GM12878 (cell line): ENCODE measurements at regions not wholly inside any gene's neighbourhood (a gene's known extent, or its start where the extent isn't known, plus 50 kb on each side); places are given as distances from the start of the nearest gene placed in this dataset.

Experiments
- ATAC-seq: fragments of 200-7000 bp; cut with Tn5 transposase; 3 replicates; pipeline ENCODE4 v1.9.1; 2020; ENCODE audit warnings: mild to moderate bottlenecking, moderate library complexity
- BruUV-seq: library from RNA; stranded (reverse); fragments of 400-500 nt; replicated peaks from 2 replicates; lab custom pipeline; 2021; lab: Mats Ljungman, UMichigan
- CTCF ChIA-PET: fragments of 300-600 bp; sonication (Branson Sonifier 250); formaldehyde crosslinking; extraction: SDS; loops from one replicate; lab custom pipeline; 2021; ENCODE audit warnings: inconsistent platforms; lab: Yijun Ruan, JAX
- POLR2A ChIA-PET: fragments of 350-600 bp; formaldehyde crosslinking; extraction: SDS; loops from one replicate; lab custom pipeline; 2021; ENCODE audit warnings: inconsistent platforms; lab: Charles Lee
- RAD21 ChIA-PET: fragments of 300-600 bp; sonication (Branson Sonifier 250); formaldehyde crosslinking; loops from one replicate; lab custom pipeline; 2023; ENCODE audit warnings: antibody characterized with exemption; ENCODE audit not compliant: unreplicated experiment; lab: Charles Lee
- SMC1A ChIA-PET: fragments of 300-600 bp; sonication (Branson Sonifier 250); formaldehyde crosslinking; loops from one replicate; lab custom pipeline; 2023; ENCODE audit not compliant: unreplicated experiment, uncharacterized antibody; lab: Charles Lee
- DNase-seq: peaks from one replicate; pipeline ENCODE4 v3.0.0-alpha.2; 2011; ENCODE audit warnings: low read depth, low spot score
- FAIRE-seq: peaks from 3 replicates; lab custom pipeline; 2011; peaks lifted over from hg19 to GRCh38; lab: Jason Lieb, UNC
- H2AFZ ChIP-seq: 2 replicates; pipeline ENCODE4 v1.6.0; 2011; ENCODE audit warnings: low read depth, low read length, control low read depth; ENCODE audit not compliant: control insufficient read depth
- H3K27ac ChIP-seq: 2 replicates; pipeline ENCODE4 v1.5.1; 2011; ENCODE audit warnings: control low read depth; ENCODE audit not compliant: control insufficient read depth, insufficient read depth
- H3K27me3 ChIP-seq, 2 experiments: replicated peaks in 1 of 2; 2 replicates each; pipeline versions ENCODE4 v1.6.0 to v1.6.1; 2011; ENCODE audit warnings: low read length in 1 of 2; ENCODE audit not compliant: control insufficient read depth in 2 of 2, insufficient read depth in 2 of 2
- H3K36me3 ChIP-seq, 2 experiments: 2 replicates each; pipeline ENCODE4 v1.5.1; 2011; ENCODE audit warnings: low read length in 1 of 2; ENCODE audit not compliant: control insufficient read depth in 2 of 2, insufficient read depth in 2 of 2
- H3K4me1 ChIP-seq: 2 replicates; pipeline ENCODE4 v1.6.1; 2011; ENCODE audit warnings: mild to moderate bottlenecking, low read length, moderate library complexity, mixed read lengths; ENCODE audit not compliant: control insufficient read depth, insufficient read depth
- H3K4me2 ChIP-seq: 2 replicates; pipeline ENCODE4 v1.6.0; 2011; ENCODE audit warnings: control low read depth; ENCODE audit not compliant: control insufficient read depth, insufficient read depth
- H3K4me3 ChIP-seq: fragments of 200-600 bp; sonication (generic); 2 replicates; pipeline ENCODE4 v1.5.1; 2016
- H3K79me2 ChIP-seq: 2 replicates; pipeline ENCODE4 v1.6.0; 2011; ENCODE audit warnings: low read length; ENCODE audit not compliant: control insufficient read depth, insufficient read depth
- H3K9ac ChIP-seq: 2 replicates; pipeline ENCODE4 v1.8.0; 2011; ENCODE audit warnings: low read length, control low read depth, mixed read lengths; ENCODE audit not compliant: control insufficient read depth, insufficient read depth
- H3K9me3 ChIP-seq: replicated peaks from 3 replicates; pipeline ENCODE4 v1.5.1; 2011; ENCODE audit warnings: mild to moderate bottlenecking, low read length; ENCODE audit not compliant: control insufficient read depth, insufficient read depth
- H4K20me1 ChIP-seq: 2 replicates; pipeline ENCODE4 v1.6.0; 2011; ENCODE audit not compliant: control insufficient read depth, insufficient read depth
- CEBPB ChIP-seq, 2 experiments: fragments of 150-350 bp in 1 of 2; IDR thresholded peaks; 2 replicates each; pipeline ENCODE4 v1.6.1; 2012 to 2014; ENCODE audit warnings: low read depth in 2 of 2, low read length in 2 of 2, borderline replicate concordance in 1 of 2, inconsistent platforms in 1 of 2
- CHD1 ChIP-seq: IDR thresholded peaks from 2 replicates; pipeline ENCODE4 v1.6.1; 2012; ENCODE audit warnings: low read depth, low read length, improper control_type of control experiment
- EGR1 ChIP-seq, 2 experiments: IDR thresholded peaks; 1 replicate in 1 of 2; 2 replicates in 1 of 2; pipeline ENCODE4 v1.6.1; 2011 to 2012; ENCODE audit warnings: low read depth in 2 of 2, low read length in 2 of 2, borderline replicate concordance in 1 of 2, mild to moderate bottlenecking in 1 of 2, moderate library complexity in 1 of 2
- EP300 ChIP-seq, 2 experiments: fragments of 150-350 bp in 1 of 2; IDR thresholded peaks; 2 replicates each; pipeline ENCODE4 v1.6.1; 2011 to 2012; ENCODE audit warnings: low read depth in 2 of 2, low read length in 2 of 2, borderline replicate concordance in 1 of 2, improper control_type of control experiment in 1 of 2, inconsistent platforms in 1 of 2; ENCODE audit not compliant: control insufficient read depth in 1 of 2
- ETV6 ChIP-seq, 2 experiments: fragments of 450-650 bp in 1 of 2; IDR thresholded peaks in 1 of 2; conservative IDR thresholded peaks in 1 of 2; 2 replicates each; pipeline ENCODE4 v1.6.1; 2014; ENCODE audit warnings: antibody characterized with exemption in 1 of 2, borderline replicate concordance in 1 of 2, low read depth in 1 of 2, mild to moderate bottlenecking in 1 of 2, moderate library complexity in 1 of 2
- JUND ChIP-seq: IDR thresholded peaks from 2 replicates; pipeline ENCODE4 v1.6.1; 2012; ENCODE audit warnings: low read depth, mild to moderate bottlenecking, low read length, improper control_type of control experiment, moderate library complexity
- MYB ChIP-seq: fragments of 150-350 bp; IDR thresholded peaks from 2 replicates; pipeline ENCODE4 v1.6.1; 2014; ENCODE audit warnings: mild to moderate bottlenecking, low read depth, low read length, borderline replicate concordance
- RAD21 ChIP-seq: IDR thresholded peaks from 2 replicates; pipeline ENCODE4 v1.6.1; 2011; ENCODE audit warnings: mild to moderate bottlenecking, low read depth, low read length, moderate library complexity; ENCODE audit not compliant: insufficient read depth
- RB1 ChIP-seq: fragments of 450-650 bp; formaldehyde crosslinking; IDR thresholded peaks from 2 replicates; pipeline ENCODE4 v1.6.1; 2017; ENCODE audit warnings: mild to moderate bottlenecking, borderline replicate concordance
- SPI1 ChIP-seq: IDR thresholded peaks from 2 replicates; pipeline ENCODE4 v1.6.1; 2011; ENCODE audit warnings: low read depth, mild to moderate bottlenecking, low read length, moderate library complexity, borderline replicate concordance; ENCODE audit not compliant: insufficient read depth
- ZSCAN29 ChIP-seq: fragments of 450-650 bp; IDR thresholded peaks from 2 replicates; pipeline ENCODE4 v1.6.1; 2017; ENCODE audit warnings: mild to moderate bottlenecking, moderate library complexity
- WGBS: methylation state at CpG from one replicate; pipeline ENCODE4 v1.1.6; 2016; ENCODE audit warnings: low lambda C conversion rate; ENCODE audit not compliant: insufficient replicate concordance, insufficient coverage; ENCODE audit errors: missing lambda C conversion rate; 5-methylcytosine and 5-hydroxymethylcytosine counted together
- in situ Hi-C: fragments of 300-500 bp; cut with MboI; formaldehyde crosslinking; loops from 9 replicates; pipeline ENCODE4 v1.14.3; 2018; ENCODE audit warnings: mixed read lengths
- intact Hi-C: fragments of 100-400 bp; cut with micrococcal nuclease; formaldehyde crosslinking; loops from one replicate; pipeline ENCODE4 v1.14.2; 2022; ENCODE audit not compliant: unreplicated experiment
- TF ChIP-seq, protein P1 (sequence below): fragments of 450-650 bp; IDR thresholded peaks from 2 replicates; pipeline ENCODE4 v1.6.1; 2018; ENCODE audit warnings: mild to moderate bottlenecking, low read depth, moderate library complexity; ENCODE audit not compliant: partially characterized antibody
- TF ChIP-seq, protein P2 (sequence below): IDR thresholded peaks from 2 replicates; pipeline ENCODE4 v1.6.1; 2011; ENCODE audit warnings: borderline replicate concordance, low read depth, mild to moderate bottlenecking, moderate library complexity, mixed read lengths, low read length; ENCODE audit not compliant: insufficient read depth; ENCODE audit errors: extremely low read length
- TF ChIP-seq, protein P3 (sequence below): fragments of 450-650 bp; IDR thresholded peaks from 2 replicates; pipeline ENCODE4 v1.6.1; 2017; ENCODE audit warnings: low read depth, mild to moderate bottlenecking, moderate library complexity

DNA sequence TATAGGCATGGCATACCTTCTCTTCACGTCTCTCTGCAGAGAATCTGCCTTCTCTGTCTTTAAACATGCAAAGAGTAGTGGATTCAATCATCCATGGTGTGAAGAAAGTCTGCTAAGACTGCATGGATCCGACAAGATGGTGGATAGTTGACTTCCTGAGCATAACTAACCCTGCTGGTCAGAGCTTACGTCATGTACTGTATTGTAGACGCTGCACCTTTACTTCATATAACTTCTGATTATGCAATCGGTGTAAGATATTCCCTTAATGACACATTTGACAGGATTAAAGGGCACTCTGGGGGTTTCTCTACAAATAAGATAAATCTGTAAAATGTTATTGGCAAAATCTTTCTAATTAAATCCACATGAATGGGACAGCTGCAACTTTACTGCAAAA lies 240.3 kb upstream of the NREP start:
- in situ Hi-C loops = no loop called here
- CTCF ChIA-PET = no interaction called here

More for the DNA sequence above, 240.3 kb upstream of the NREP start:
- intact Hi-C loops = no loop called here
- no peak overlapping the region for H3K4me3 ChIP-seq
- TF ChIP-seq CEBPB (IDR thresholded peaks at IDR 0.05; ENCODE audit: borderline replicate concordance in 1 of 2, low read depth in 2 of 2, low read length in 2 of 2) (no peak), EP300 (IDR thresholded peaks at IDR 0.05; ENCODE audit: borderline replicate concordance in 1 of 2, control insufficient read depth in 1 of 2, low read depth in 2 of 2, low read length in 2 of 2) (no peak), JUND (no peak), RB1 (no peak), ZSCAN29 (no peak), SPI1 (no peak), CHD1 (no peak), RAD21 (no peak), ETV6 (conservative IDR thresholded peaks at IDR 0.05 in 1 of 2, IDR thresholded peaks at IDR 0.05 in 1 of 2; ENCODE audit: borderline replicate concordance in 1 of 2, low read depth in 1 of 2) (no peak), MYB (no peak), EGR1 (IDR thresholded peaks at IDR 0.05; ENCODE audit: borderline replicate concordance in 1 of 2, low read depth in 2 of 2, low read length in 2 of 2) (no peak)
- TF ChIP-seq, protein P1, sequence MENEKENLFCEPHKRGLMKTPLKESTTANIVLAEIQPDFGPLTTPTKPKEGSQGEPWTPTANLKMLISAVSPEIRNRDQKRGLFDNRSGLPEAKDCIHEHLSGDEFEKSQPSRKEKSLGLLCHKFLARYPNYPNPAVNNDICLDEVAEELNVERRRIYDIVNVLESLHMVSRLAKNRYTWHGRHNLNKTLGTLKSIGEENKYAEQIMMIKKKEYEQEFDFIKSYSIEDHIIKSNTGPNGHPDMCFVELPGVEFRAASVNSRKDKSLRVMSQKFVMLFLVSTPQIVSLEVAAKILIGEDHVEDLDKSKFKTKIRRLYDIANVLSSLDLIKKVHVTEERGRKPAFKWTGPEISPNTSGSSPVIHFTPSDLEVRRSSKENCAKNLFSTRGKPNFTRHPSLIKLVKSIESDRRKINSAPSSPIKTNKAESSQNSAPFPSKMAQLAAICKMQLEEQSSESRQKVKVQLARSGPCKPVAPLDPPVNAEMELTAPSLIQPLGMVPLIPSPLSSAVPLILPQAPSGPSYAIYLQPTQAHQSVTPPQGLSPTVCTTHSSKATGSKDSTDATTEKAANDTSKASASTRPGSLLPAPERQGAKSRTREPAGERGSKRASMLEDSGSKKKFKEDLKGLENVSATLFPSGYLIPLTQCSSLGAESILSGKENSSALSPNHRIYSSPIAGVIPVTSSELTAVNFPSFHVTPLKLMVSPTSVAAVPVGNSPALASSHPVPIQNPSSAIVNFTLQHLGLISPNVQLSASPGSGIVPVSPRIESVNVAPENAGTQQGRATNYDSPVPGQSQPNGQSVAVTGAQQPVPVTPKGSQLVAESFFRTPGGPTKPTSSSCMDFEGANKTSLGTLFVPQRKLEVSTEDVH = no peak
- TF ChIP-seq, protein P2, sequence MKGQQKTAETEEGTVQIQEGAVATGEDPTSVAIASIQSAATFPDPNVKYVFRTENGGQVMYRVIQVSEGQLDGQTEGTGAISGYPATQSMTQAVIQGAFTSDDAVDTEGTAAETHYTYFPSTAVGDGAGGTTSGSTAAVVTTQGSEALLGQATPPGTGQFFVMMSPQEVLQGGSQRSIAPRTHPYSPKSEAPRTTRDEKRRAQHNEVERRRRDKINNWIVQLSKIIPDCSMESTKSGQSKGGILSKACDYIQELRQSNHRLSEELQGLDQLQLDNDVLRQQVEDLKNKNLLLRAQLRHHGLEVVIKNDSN = no peak
- TF ChIP-seq, protein P3, sequence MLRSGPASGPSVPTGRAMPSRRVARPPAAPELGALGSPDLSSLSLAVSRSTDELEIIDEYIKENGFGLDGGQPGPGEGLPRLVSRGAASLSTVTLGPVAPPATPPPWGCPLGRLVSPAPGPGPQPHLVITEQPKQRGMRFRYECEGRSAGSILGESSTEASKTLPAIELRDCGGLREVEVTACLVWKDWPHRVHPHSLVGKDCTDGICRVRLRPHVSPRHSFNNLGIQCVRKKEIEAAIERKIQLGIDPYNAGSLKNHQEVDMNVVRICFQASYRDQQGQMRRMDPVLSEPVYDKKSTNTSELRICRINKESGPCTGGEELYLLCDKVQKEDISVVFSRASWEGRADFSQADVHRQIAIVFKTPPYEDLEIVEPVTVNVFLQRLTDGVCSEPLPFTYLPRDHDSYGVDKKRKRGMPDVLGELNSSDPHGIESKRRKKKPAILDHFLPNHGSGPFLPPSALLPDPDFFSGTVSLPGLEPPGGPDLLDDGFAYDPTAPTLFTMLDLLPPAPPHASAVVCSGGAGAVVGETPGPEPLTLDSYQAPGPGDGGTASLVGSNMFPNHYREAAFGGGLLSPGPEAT = no peak
- ChIA-PET RAD21 (no interaction called here), POLR2A (no interaction called here), SMC1A (no interaction called here)
- H3K79me2 ChIP-seq = no peaks in the 10 kb centered on the region
- FAIRE-seq (no peak), DNase-seq (no peak), ATAC-seq (no peak)
- no peak overlapping the region for H3K9ac ChIP-seq
- peak overlapping the region; percentile 23; the same call in 1 of the 2 replicates for H2AFZ ChIP-seq
- WGBS = 27% methylated on average over 5 of the region's 5 CpGs
- no peaks in the 10 kb centered on the region for H3K36me3 ChIP-seq
- no peaks in the 10 kb centered on the region for H4K20me1 ChIP-seq
- no peaks in the 10 kb centered on the region; the same call in 2 of the 3 replicates for H3K9me3 ChIP-seq
- no peaks in the 10 kb centered on the region for H3K27me3 ChIP-seq
- no peak overlapping the region for H3K4me2 ChIP-seq
- no peak overlapping the region for H3K27ac ChIP-seq
- H3K4me1 ChIP-seq = no peaks in the 10 kb centered on the region
- no TSS peak for BruUV-seq
